ENCODE measurements at regions not wholly inside any gene's neighbourhood (a gene's known extent, or its start where the extent isn't known, plus 50 kb on each side); places are given as distances from the start of the nearest gene placed in this dataset.

GRCh38 chr15:22228101-22228762 is 147.9 kb downstream of the OR4M2 start:
- H3K27ac ChIP-seq (replicated peaks): no peak overlapping the region
- DNase-seq (ENCODE audit: low read depth in 1 of 2, low spot score in 1 of 2): no peak
- TF ChIP-seq SPI1 (IDR thresholded peaks at IDR 0.05; ENCODE audit: borderline replicate concordance, low read depth) (no peak), POLR2AphosphoS5 (IDR thresholded peaks at IDR 0.05; ENCODE audit: low read depth) (no peak), GABPA (IDR thresholded peaks at IDR 0.05; ENCODE audit: low read depth) (no peak), REST (IDR thresholded peaks at IDR 0.05; ENCODE audit: insufficient replicate concordance, low read depth) (no peak), CTCF (IDR thresholded peaks at IDR 0.05; ENCODE audit: insufficient read depth, low read length) (no peak)
- no peak overlapping the region for H3K4me3 ChIP-seq (replicated peaks; ENCODE audit: insufficient read depth, low read length)
- no peaks in the 10 kb centered on the region for H3K27me3 ChIP-seq (ENCODE audit: insufficient read depth, poor library complexity, severe bottlenecking)

- Histone ChIP-seq H3K4me3 (replicated peaks; ENCODE audit: insufficient read depth, low read length) (no peak overlapping the region), H3K27ac (replicated peaks) (no peak overlapping the region), H3K27me3 (ENCODE audit: insufficient read depth, poor library complexity, severe bottlenecking) (no peaks in the 10 kb centered on the region)
- no peak for DNase-seq (ENCODE audit: low read depth in 1 of 2, low spot score in 1 of 2)
- TF ChIP-seq CTCF (IDR thresholded peaks at IDR 0.05; ENCODE audit: insufficient read depth, low read length): no peak
- no peak for TF ChIP-seq POLR2AphosphoS5 (IDR thresholded peaks at IDR 0.05; ENCODE audit: low read depth)
- TF ChIP-seq GABPA (IDR thresholded peaks at IDR 0.05; ENCODE audit: low read depth): no peak
- no peak for TF ChIP-seq SPI1 (IDR thresholded peaks at IDR 0.05; ENCODE audit: borderline replicate concordance, low read depth)
- TF ChIP-seq REST (IDR thresholded peaks at IDR 0.05; ENCODE audit: insufficient replicate concordance, low read depth): no peak
Observed at GRCh38 chr15:22229990-22230819, 149.9 kb downstream of the OR4M2 start.

- DNase-seq (ENCODE audit: low read depth in 1 of 2, low spot score in 1 of 2): no peak
- no peak overlapping the region for H3K4me3 ChIP-seq (replicated peaks; ENCODE audit: insufficient read depth, low read length)
- TF ChIP-seq SPI1 (IDR thresholded peaks at IDR 0.05; ENCODE audit: borderline replicate concordance, low read depth): no peak
- no peak for TF ChIP-seq CTCF (IDR thresholded peaks at IDR 0.05; ENCODE audit: insufficient read depth, low read length)
- TF ChIP-seq REST (IDR thresholded peaks at IDR 0.05; ENCODE audit: insufficient replicate concordance, low read depth): no peak
- no peak for TF ChIP-seq GABPA (IDR thresholded peaks at IDR 0.05; ENCODE audit: low read depth)
- TF ChIP-seq POLR2AphosphoS5 (IDR thresholded peaks at IDR 0.05; ENCODE audit: low read depth): no peak
- no peaks in the 10 kb centered on the region for H3K27me3 ChIP-seq (ENCODE audit: insufficient read depth, poor library complexity, severe bottlenecking)
- no peak overlapping the region for H3K27ac ChIP-seq (replicated peaks)
Observed at GRCh38 chr15:22231603-22232002, 151.3 kb downstream of the OR4M2 start.
